ENCODE measurements at regions not wholly inside any gene's neighbourhood (a gene's known extent, or its start where the extent isn't known, plus 50 kb on each side); places are given as distances from the start of the nearest gene placed in this dataset.

- H2BK120ac ChIP-seq (ENCODE audit: low read depth, low read length), result no peak overlapping the region
- no peak overlapping the region for H2BK12ac ChIP-seq (ENCODE audit: low read length in 2 of 2)
- H3K27me3 ChIP-seq (ENCODE audit: control insufficient read depth in 1 of 2, insufficient read depth in 1 of 2, low read length in 2 of 2), result peaks cover 0 to 36% of the 10 kb centered on the region in 2 experiments
- no peak overlapping the region for H3K9ac ChIP-seq (ENCODE audit: low read length)
- no peak for DNase-seq
- no peak overlapping the region for H3K18ac ChIP-seq (ENCODE audit: low read depth in 1 of 2, low read length in 2 of 2)
- H3K79me1 ChIP-seq (replicated peaks; ENCODE audit: low read length, poor library complexity, severe bottlenecking), result no peaks in the 10 kb centered on the region
- H3K4me3 ChIP-seq (ENCODE audit: insufficient read depth in 1 of 2, low read depth in 1 of 2, low read length in 2 of 2), result no peak overlapping the region
- H3K4ac ChIP-seq (ENCODE audit: low read depth in 1 of 2, low read length in 2 of 2), result no peak overlapping the region
- peaks cover 34% of the 10 kb centered on the region for H3K4me1 ChIP-seq (ENCODE audit: control insufficient read depth, insufficient read depth, low read depth, low read length)
- H2AFZ ChIP-seq (ENCODE audit: low read depth, low read length), result no peak overlapping the region
- no peak overlapping the region for H4K8ac ChIP-seq (ENCODE audit: low read length)
- no peak overlapping the region for H4K91ac ChIP-seq (ENCODE audit: low read length)
- H2AK5ac ChIP-seq (ENCODE audit: low read length, severe bottlenecking), result no peak overlapping the region
- no peak overlapping the region for H3K4me2 ChIP-seq (ENCODE audit: low read length, poor library complexity, severe bottlenecking)
- WGBS, result 93% methylated on average over 2 of the region's 5 CpGs
- no peak overlapping the region for H3K27ac ChIP-seq (ENCODE audit: low read length, poor library complexity, severe bottlenecking)
- H2BK15ac ChIP-seq (ENCODE audit: low read depth, poor library complexity, severe bottlenecking), result no peak overlapping the region
- no peaks in the 10 kb centered on the region for H3K36me3 ChIP-seq (ENCODE audit: control insufficient read depth in 1 of 2, insufficient read depth in 2 of 2, low read depth in 1 of 2, low read length in 2 of 2)
- no peak overlapping the region for H3K14ac ChIP-seq (ENCODE audit: low read length in 2 of 2)
- H3K9me3 ChIP-seq (ENCODE audit: control insufficient read depth, low read length), result no peaks in the 10 kb centered on the region
- H2BK5ac ChIP-seq (ENCODE audit: low read depth, low read length, poor library complexity, severe bottlenecking), result no peak overlapping the region
- H3K23ac ChIP-seq (ENCODE audit: low read length in 2 of 2), result no peak overlapping the region
Observed at GRCh38 chr1:228835456-228835855, 100.2 kb downstream of the RHOU start.

DNA sequence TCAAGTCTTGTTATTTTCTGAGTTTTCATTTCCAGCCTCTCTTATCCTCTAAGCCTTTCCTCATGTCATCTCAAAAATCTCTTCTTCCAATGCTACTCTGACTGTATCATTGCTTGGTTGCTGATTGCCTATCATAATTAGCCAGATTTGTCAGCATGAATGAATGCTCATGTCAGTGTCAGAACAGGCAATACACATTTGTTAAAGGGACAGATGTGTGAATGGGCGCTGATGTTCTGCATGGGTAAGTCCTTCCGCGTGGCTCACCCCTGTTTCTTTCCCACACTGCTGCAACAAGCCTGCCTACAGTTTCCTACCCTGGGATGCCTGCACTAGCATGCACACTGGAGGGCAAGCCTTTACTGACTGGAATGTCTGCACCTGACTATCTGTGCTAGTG lies 100.6 kb downstream of the RHOU start:
- Histone ChIP-seq H3K14ac (ENCODE audit: low read length in 2 of 2) (no peak overlapping the region), H2BK120ac (ENCODE audit: low read depth, low read length) (no peak overlapping the region), H3K9ac (ENCODE audit: low read length) (no peak overlapping the region), H2BK15ac (ENCODE audit: low read depth, poor library complexity, severe bottlenecking) (no peak overlapping the region), H3K4me1 (ENCODE audit: control insufficient read depth, insufficient read depth, low read depth, low read length) (peaks cover 30% of the 10 kb centered on the region), H3K4me2 (ENCODE audit: low read length, poor library complexity, severe bottlenecking) (no peak overlapping the region), H3K4me3 (ENCODE audit: insufficient read depth in 1 of 2, low read depth in 1 of 2, low read length in 2 of 2) (no peak overlapping the region), H3K18ac (ENCODE audit: low read depth in 1 of 2, low read length in 2 of 2) (no peak overlapping the region), H3K79me1 (replicated peaks; ENCODE audit: low read length, poor library complexity, severe bottlenecking) (no peaks in the 10 kb centered on the region), H2BK12ac (ENCODE audit: low read length in 2 of 2) (no peak overlapping the region), H3K27ac (ENCODE audit: low read length, poor library complexity, severe bottlenecking) (no peak overlapping the region), H2BK5ac (ENCODE audit: low read depth, low read length, poor library complexity, severe bottlenecking) (no peak overlapping the region), H3K27me3 (ENCODE audit: control insufficient read depth in 1 of 2, insufficient read depth in 1 of 2, low read length in 2 of 2) (peaks cover 0 to 36% of the 10 kb centered on the region in 2 experiments), H4K91ac (ENCODE audit: low read length) (no peak overlapping the region), H3K9me3 (ENCODE audit: control insufficient read depth, low read length) (no peaks in the 10 kb centered on the region), H2AFZ (ENCODE audit: low read depth, low read length) (no peak overlapping the region), H3K36me3 (ENCODE audit: control insufficient read depth in 1 of 2, insufficient read depth in 2 of 2, low read depth in 1 of 2, low read length in 2 of 2) (no peaks in the 10 kb centered on the region), H3K4ac (ENCODE audit: low read depth in 1 of 2, low read length in 2 of 2) (no peak overlapping the region), H4K8ac (ENCODE audit: low read length) (no peak overlapping the region), H3K23ac (ENCODE audit: low read length in 2 of 2) (no peak overlapping the region), H2AK5ac (ENCODE audit: low read length, severe bottlenecking) (no peak overlapping the region)
- no peak for DNase-seq
- 96% methylated on average over 3 of the region's 3 CpGs for WGBS

GRCh38 chr1:228836427-228836826 lies 101.1 kb downstream of the RHOU start:
- no peaks in the 10 kb centered on the region for H3K9me3 ChIP-seq (ENCODE audit: control insufficient read depth, low read length)

GRCh38 chr1:228837032-228837431 lies 101.8 kb downstream of the RHOU start:
- H2BK15ac ChIP-seq (ENCODE audit: low read depth, poor library complexity, severe bottlenecking), result no peak overlapping the region
- H2BK120ac ChIP-seq (ENCODE audit: low read depth, low read length), result no peak overlapping the region
- H2BK5ac ChIP-seq (ENCODE audit: low read depth, low read length, poor library complexity, severe bottlenecking), result no peak overlapping the region
- peaks cover 0 to 36% of the 10 kb centered on the region in 2 experiments for H3K27me3 ChIP-seq (ENCODE audit: control insufficient read depth in 1 of 2, insufficient read depth in 1 of 2, low read length in 2 of 2)
- no peak overlapping the region for H3K23ac ChIP-seq (ENCODE audit: low read length in 2 of 2)
- no peak overlapping the region for H3K18ac ChIP-seq (ENCODE audit: low read depth in 1 of 2, low read length in 2 of 2)
- no peak overlapping the region for H4K91ac ChIP-seq (ENCODE audit: low read length)
- 98% methylated on average over 8 of the region's 8 CpGs for WGBS
- H2BK12ac ChIP-seq (ENCODE audit: low read length in 2 of 2), result no peak overlapping the region
- no peak for DNase-seq
- H2AK5ac ChIP-seq (ENCODE audit: low read length, severe bottlenecking), result no peak overlapping the region
- no peak overlapping the region for H3K4ac ChIP-seq (ENCODE audit: low read depth in 1 of 2, low read length in 2 of 2)
- H3K14ac ChIP-seq (ENCODE audit: low read length in 2 of 2), result no peak overlapping the region
- H3K27ac ChIP-seq (ENCODE audit: low read length, poor library complexity, severe bottlenecking), result no peak overlapping the region
- H3K79me1 ChIP-seq (replicated peaks; ENCODE audit: low read length, poor library complexity, severe bottlenecking), result no peaks in the 10 kb centered on the region
- H3K9me3 ChIP-seq (ENCODE audit: control insufficient read depth, low read length), result no peaks in the 10 kb centered on the region
- no peak overlapping the region for H2AFZ ChIP-seq (ENCODE audit: low read depth, low read length)
- H3K4me2 ChIP-seq (ENCODE audit: low read length, poor library complexity, severe bottlenecking), result no peak overlapping the region
- H3K9ac ChIP-seq (ENCODE audit: low read length), result no peak overlapping the region
- no peak overlapping the region for H3K4me3 ChIP-seq (ENCODE audit: insufficient read depth in 1 of 2, low read depth in 1 of 2, low read length in 2 of 2)
- H4K8ac ChIP-seq (ENCODE audit: low read length), result no peak overlapping the region
- H3K4me1 ChIP-seq (ENCODE audit: control insufficient read depth, insufficient read depth, low read depth, low read length), result peaks cover 28% of the 10 kb centered on the region
- no peaks in the 10 kb centered on the region for H3K36me3 ChIP-seq (ENCODE audit: control insufficient read depth in 1 of 2, insufficient read depth in 2 of 2, low read depth in 1 of 2, low read length in 2 of 2)

More at GRCh38 chr1:228836427-228836826, 101.1 kb downstream of the RHOU start:
- H2BK120ac ChIP-seq (ENCODE audit: low read depth, low read length), result no peak overlapping the region
- peaks cover 27% of the 10 kb centered on the region for H3K4me1 ChIP-seq (ENCODE audit: control insufficient read depth, insufficient read depth, low read depth, low read length)
- H3K27me3 ChIP-seq (ENCODE audit: control insufficient read depth in 1 of 2, insufficient read depth in 1 of 2, low read length in 2 of 2), result peaks cover 0 to 36% of the 10 kb centered on the region in 2 experiments
- H3K4me3 ChIP-seq (ENCODE audit: insufficient read depth in 1 of 2, low read depth in 1 of 2, low read length in 2 of 2), result no peak overlapping the region
- H2BK12ac ChIP-seq (ENCODE audit: low read length in 2 of 2), result peak overlapping the region in 1 of 2 experiments; percentile 45
- no peak overlapping the region for H3K9ac ChIP-seq (ENCODE audit: low read length)
- H3K4ac ChIP-seq (ENCODE audit: low read depth in 1 of 2, low read length in 2 of 2), result no peak overlapping the region
- no peak overlapping the region for H3K4me2 ChIP-seq (ENCODE audit: low read length, poor library complexity, severe bottlenecking)
- no peaks in the 10 kb centered on the region for H3K79me1 ChIP-seq (replicated peaks; ENCODE audit: low read length, poor library complexity, severe bottlenecking)
- no peak for DNase-seq
- no peak overlapping the region for H4K8ac ChIP-seq (ENCODE audit: low read length)
- no peak overlapping the region for H2AFZ ChIP-seq (ENCODE audit: low read depth, low read length)
- H4K91ac ChIP-seq (ENCODE audit: low read length), result peak overlapping the region; percentile 57
- no peak overlapping the region for H3K27ac ChIP-seq (ENCODE audit: low read length, poor library complexity, severe bottlenecking)
- 72% methylated on average over 3 of the region's 3 CpGs for WGBS
- H2BK15ac ChIP-seq (ENCODE audit: low read depth, poor library complexity, severe bottlenecking), result no peak overlapping the region
- H3K14ac ChIP-seq (ENCODE audit: low read length in 2 of 2), result peak overlapping the region in 1 of 2 experiments; percentile 88
- peak overlapping the region in 1 of 2 experiments; percentile 11 for H3K18ac ChIP-seq (ENCODE audit: low read depth in 1 of 2, low read length in 2 of 2)
- no peaks in the 10 kb centered on the region for H3K36me3 ChIP-seq (ENCODE audit: control insufficient read depth in 1 of 2, insufficient read depth in 2 of 2, low read depth in 1 of 2, low read length in 2 of 2)
- H2BK5ac ChIP-seq (ENCODE audit: low read depth, low read length, poor library complexity, severe bottlenecking), result no peak overlapping the region
- no peak overlapping the region for H3K23ac ChIP-seq (ENCODE audit: low read length in 2 of 2)
- peak overlapping the region; percentile 28 for H2AK5ac ChIP-seq (ENCODE audit: low read length, severe bottlenecking)
